ENCODE measurements at regions not wholly inside any gene's neighbourhood (a gene's known extent, or its start where the extent isn't known, plus 50 kb on each side); places are given as distances from the start of the nearest gene placed in this dataset.
A peak's percentile ranks its signal among the peaks of the same experiment; 100 is the strongest.

DNA sequence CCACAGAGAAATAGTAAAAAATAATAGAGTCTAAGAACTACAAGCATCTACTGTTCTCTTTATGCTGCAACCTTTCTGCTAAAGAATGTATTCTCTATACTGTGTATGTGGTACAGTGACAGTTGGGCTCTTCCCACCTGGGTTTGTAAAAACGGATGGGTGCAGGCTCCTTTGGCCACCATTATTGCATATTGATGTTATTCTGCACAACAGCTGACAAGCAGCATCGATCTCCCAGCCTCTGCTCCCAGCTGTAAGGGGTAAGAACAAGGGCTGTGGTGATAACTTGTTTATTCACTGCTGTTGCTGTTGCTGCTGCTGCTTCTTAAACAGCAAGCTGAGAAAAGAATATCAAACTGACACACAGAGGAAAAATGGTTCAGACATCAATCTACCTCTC is 56.1 kb downstream of the KCNRG start:
- no peaks in the 10 kb centered on the region for H3K27me3 Mint-ChIP-seq
- H3K9me3 Mint-ChIP-seq: no peaks in the 10 kb centered on the region
- peaks cover 52% of the 10 kb centered on the region for H3K4me1 Mint-ChIP-seq
- ChIA-PET POLR2A (no interaction called here), CTCF (interaction anchor here (1.5 kb wide), 1 partner anchor 11 kb away, joined by 4 read pairs; no protein-coding TSS in a partner anchor)
- no peak overlapping the region for H3K4me3 Mint-ChIP-seq
- no peak for DNase-seq
- peaks cover 52% of the 10 kb centered on the region for H3K36me3 Mint-ChIP-seq (ENCODE audit: low read depth)
- peak overlapping the region; percentile 42 for H3K27ac Mint-ChIP-seq

DNA sequence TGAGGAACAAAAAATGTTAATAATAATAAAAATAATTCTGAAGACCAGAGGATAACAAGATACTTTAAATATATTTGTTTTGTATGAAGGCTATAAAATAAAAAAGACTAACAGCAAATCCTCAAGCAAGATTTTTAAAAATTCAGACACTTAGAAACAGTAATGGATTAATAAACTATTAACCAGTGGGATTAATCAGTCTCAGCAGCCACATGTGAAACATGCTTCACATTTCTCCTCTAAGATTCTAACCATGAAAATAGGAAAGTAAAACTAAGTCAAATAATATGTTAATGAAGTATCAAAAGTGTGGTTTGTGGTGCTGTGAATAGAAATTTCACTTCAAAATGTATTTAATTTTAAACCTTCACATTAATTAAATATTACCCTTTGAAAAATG is 57.4 kb downstream of the KCNRG start:
- Mint-ChIP-seq H3K27ac (no peak overlapping the region), H3K27me3 (no peaks in the 10 kb centered on the region), H3K4me3 (no peak overlapping the region), H3K9me3 (no peaks in the 10 kb centered on the region), H3K4me1 (peaks cover 59% of the 10 kb centered on the region), H3K36me3 (ENCODE audit: low read depth) (peaks cover 42% of the 10 kb centered on the region)
- no peak for DNase-seq
- CTCF ChIA-PET: no interaction called here
- POLR2A ChIA-PET: no interaction called here

DNA sequence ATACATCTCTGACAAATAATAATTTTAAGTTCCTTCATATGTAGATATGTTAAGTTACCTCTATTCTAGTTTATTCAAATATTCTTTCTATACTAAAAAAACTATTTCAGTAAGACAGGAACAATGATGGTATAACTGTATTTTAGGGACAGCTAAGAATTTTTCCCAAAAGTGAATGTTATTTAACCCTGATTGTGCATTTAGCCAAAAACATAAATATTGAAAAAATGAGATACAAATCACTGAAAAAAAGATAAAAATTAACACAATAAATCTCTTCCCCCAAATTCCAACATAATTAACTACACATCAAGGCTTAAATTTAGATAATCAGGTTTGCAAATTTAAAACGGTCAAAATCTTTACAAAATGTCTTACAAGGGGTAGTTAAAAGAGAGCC is 58.1 kb downstream of the KCNRG start:
- H3K36me3 Mint-ChIP-seq (ENCODE audit: low read depth): peaks cover 38% of the 10 kb centered on the region
- ChIA-PET CTCF (interaction anchor here (1.3 kb wide), 1 partner anchor 76 kb away, joined by 3 read pairs; the partner anchor contains the start of gene TRIM13), POLR2A (no interaction called here)
- H3K4me1 Mint-ChIP-seq: peaks cover 60% of the 10 kb centered on the region
- no peaks in the 10 kb centered on the region for H3K9me3 Mint-ChIP-seq
- DNase-seq: no peak
- no peak overlapping the region for H3K4me3 Mint-ChIP-seq
- no peaks in the 10 kb centered on the region for H3K27me3 Mint-ChIP-seq
- peak overlapping the region; percentile 20 for H3K27ac Mint-ChIP-seq

DNA sequence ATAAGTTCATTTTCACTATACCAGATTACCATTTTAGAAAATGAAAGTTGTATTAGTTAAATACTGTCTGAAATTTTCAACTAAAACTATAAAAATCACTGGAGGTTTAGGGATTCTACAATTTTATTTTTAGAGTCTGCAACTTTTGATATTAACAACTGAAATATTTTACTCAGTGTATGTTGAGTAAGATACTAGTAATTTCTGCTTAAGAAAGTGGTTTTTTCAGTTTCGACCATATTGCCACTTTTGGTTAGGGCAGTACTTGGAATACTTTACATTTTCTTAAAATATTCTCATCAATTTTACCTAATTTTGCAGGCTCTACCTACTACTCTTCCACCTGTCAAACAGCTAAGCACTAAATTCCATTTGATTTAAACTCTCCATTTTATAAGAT is 59.6 kb downstream of the KCNRG start:
- no peak for DNase-seq
- Mint-ChIP-seq H3K27ac (no peak overlapping the region), H3K4me3 (no peak overlapping the region), H3K27me3 (no peaks in the 10 kb centered on the region), H3K4me1 (peaks cover 56% of the 10 kb centered on the region), H3K36me3 (ENCODE audit: low read depth) (peaks cover 40% of the 10 kb centered on the region), H3K9me3 (no peaks in the 10 kb centered on the region)
- ChIA-PET CTCF (no interaction called here), POLR2A (no interaction called here)

DNA sequence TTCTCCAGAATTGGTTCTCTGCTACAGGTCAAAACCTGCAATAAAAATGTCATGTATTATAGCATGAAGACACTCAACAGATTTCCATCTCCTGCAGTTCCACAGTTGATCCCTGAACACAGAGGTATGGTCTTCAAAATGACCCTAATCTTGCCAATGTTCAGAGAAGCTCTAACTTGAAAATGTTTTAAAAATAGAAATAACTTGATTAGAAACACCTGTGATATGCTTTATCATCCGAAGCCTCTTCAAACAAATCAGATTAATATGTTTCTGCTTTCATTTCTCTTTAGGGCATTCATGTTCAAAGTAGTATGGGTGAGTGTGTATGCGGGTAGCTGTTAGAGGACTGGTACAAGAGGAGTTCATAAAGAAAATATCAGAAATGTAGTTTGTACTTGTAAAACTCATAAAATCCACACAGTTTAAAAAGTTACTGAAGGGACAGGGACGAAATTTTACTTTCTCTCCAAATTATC is 60.4 kb downstream of the KCNRG start:
- H3K9me3 Mint-ChIP-seq: no peaks in the 10 kb centered on the region
- ChIA-PET CTCF (no interaction called here), POLR2A (no interaction called here)
- peaks cover 46% of the 10 kb centered on the region for H3K36me3 Mint-ChIP-seq (ENCODE audit: low read depth)
- no peak overlapping the region for H3K4me3 Mint-ChIP-seq
- no peaks in the 10 kb centered on the region for H3K27me3 Mint-ChIP-seq
- H3K27ac Mint-ChIP-seq: no peak overlapping the region
- DNase-seq: no peak
- peaks cover 56% of the 10 kb centered on the region for H3K4me1 Mint-ChIP-seq

DNA sequence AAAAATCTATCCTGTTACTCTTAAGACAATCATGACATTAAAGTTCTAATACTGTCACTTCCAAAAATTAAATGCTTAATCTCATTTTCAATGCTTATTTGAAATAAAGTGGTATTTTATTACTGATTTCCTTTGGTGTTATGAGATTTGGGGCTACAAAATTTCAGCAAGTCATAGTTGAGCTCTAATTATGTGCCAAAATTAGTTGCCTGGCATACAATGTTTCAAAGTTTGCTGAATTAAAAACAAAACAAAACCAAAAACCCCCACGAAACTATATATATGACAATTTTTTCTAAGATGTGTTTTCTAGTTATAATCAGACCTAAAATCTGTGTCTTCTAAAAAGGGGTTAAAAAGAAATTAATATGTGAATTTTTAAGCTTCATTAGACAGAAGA is 62.2 kb downstream of the KCNRG start:
- no peak for DNase-seq
- Mint-ChIP-seq H3K4me1 (peaks cover 44% of the 10 kb centered on the region), H3K9me3 (no peaks in the 10 kb centered on the region), H3K4me3 (no peak overlapping the region), H3K27ac (no peak overlapping the region), H3K27me3 (no peaks in the 10 kb centered on the region), H3K36me3 (ENCODE audit: low read depth) (peaks cover 41% of the 10 kb centered on the region)
- ChIA-PET POLR2A (no interaction called here), CTCF (interaction anchor here (2.8 to 4.2 kb wide), 2 partner anchors 48 to 80 kb away, joined by 9 to 16 read pairs; partner anchors contain the start of gene TRIM13)

DNA sequence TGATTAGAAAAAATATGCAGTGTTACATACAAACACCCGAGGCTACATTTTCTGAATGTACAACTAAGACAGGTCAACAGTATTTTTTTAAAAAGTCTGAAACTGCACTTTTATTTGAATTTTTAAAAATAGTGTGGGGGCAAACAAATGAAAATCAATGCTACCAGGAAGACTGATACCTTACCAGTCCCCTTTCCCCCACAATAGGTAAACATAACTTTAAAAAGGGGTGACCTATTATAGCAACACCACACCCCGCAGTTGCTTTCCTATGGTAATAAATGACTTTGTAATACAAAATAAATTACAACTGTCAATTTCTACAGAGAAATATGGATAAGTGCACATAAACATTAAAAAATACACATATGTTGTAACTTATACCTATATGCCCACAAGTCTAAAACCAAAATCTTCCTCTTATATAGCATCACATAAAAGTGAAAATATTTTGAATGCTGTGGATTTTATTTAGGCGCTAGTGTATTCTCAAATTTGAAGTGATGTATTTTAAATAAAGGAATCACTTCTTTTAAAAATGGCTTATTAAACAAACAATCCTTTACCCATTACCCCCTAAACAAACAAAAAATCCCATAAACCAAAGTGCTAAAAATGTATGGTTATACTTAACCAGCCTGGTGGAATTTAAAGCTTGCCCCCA is 63.1 kb downstream of the KCNRG start:
- ChIA-PET CTCF (interaction anchor here (0.6 to 4.2 kb wide), 4 partner anchors 13 to 81 kb away, joined by 3 to 16 read pairs (median 6); partner anchors contain the start of gene TRIM13), POLR2A (interaction anchor here (0.9 kb wide), 1 partner anchor 81 kb away, joined by 3 read pairs; no protein-coding TSS in a partner anchor)
- Mint-ChIP-seq H3K4me3 (peak overlapping the region; percentile 99), H3K27ac (peak overlapping the region; percentile 22), H3K9me3 (no peaks in the 10 kb centered on the region), H3K4me1 (peaks cover 44% of the 10 kb centered on the region), H3K36me3 (ENCODE audit: low read depth) (peaks cover 42% of the 10 kb centered on the region), H3K27me3 (no peaks in the 10 kb centered on the region)
- DNase-seq: no peak

DNA sequence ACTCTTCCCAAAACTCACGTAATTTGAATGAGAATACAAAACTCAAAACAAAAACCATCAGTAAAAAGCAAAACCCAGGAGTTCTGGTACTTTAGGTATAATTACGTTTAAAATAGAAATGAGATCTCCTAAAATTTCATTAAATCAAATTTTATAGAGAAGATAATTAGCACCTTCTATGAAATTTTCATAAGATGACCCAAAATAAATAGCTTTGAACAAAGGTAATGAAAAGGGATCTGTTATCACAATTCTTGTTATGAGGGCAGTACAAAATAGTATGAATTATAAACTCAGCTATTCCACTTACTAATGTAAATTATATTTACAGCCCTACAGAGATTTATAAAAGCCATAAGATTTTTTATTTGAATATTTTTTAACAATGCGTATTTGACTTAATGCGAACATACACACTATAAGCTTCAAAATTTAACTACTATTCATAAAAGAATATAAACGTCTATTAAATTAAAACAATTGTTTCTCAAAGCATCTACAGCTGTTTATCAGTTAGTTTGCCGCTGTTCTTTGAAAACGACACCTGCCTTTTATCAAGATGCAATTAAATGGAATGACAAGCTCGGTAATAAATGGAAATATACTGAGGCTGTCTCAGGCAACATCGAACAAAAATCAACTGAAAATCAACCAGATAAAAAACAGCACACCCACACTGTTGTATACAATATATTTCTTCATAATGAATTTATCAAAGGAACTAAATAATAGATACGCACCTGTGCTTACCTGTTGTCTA is 63.8 kb downstream of the KCNRG start:
- Mint-ChIP-seq H3K9me3 (no peaks in the 10 kb centered on the region), H3K4me1 (peaks cover 46% of the 10 kb centered on the region), H3K27ac (peak overlapping the region; percentile 100), H3K4me3 (peak overlapping the region; percentile 99), H3K36me3 (ENCODE audit: low read depth) (peaks cover 44% of the 10 kb centered on the region), H3K27me3 (no peaks in the 10 kb centered on the region)
- POLR2A ChIA-PET: interaction anchor here (0.9 to 1.5 kb wide), 2 partner anchors 82 kb away, joined by 3 to 8 read pairs; partner anchors contain the start of gene TRIM13
- DNase-seq: no peak
- CTCF ChIA-PET: interaction anchor here (0.6 to 4.2 kb wide), 6 partner anchors 10 to 82 kb away, joined by 3 to 16 read pairs (median 4); partner anchors contain the start of gene TRIM13

DNA sequence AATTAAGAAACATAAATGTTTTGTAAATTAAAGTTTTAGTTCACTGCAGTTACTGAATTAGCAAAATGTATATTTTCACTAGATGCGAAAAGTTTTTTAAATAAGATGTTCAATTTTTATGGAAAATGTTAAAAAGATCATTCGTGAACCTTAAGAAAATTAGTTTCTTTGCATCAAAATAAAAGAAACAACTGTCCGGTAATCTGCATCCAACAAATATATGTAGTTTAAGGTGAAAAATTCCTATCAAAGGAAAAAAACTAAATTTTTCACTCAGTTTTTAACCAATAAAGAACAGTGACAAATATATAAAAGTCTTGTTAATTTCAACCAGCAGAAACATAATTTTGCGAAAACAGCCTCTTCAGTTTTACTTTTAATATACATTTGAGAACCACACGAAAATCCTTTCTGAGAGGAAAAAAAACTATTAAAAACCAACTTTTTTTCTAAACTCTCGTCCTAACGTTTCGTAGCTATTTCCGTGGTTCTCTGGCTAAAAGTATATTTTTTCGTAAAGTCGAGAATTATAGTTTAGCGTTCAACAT is 64.5 kb downstream of the KCNRG start:
- CTCF ChIA-PET: interaction anchor here (0.6 to 4.2 kb wide), 4 partner anchors 14 to 832 kb away, joined by 3 to 16 read pairs (median 8); partner anchors contain the start of gene TRIM13
- no peaks in the 10 kb centered on the region for H3K27me3 Mint-ChIP-seq
- POLR2A ChIA-PET: interaction anchor here (0.6 to 1.5 kb wide), 5 partner anchors 45 to 832 kb away, joined by 3 to 8 read pairs (median 3); partner anchors contain the start of gene TRIM13
- H3K4me3 Mint-ChIP-seq: peak overlapping the region; percentile 99
- H3K4me1 Mint-ChIP-seq: peaks cover 49% of the 10 kb centered on the region
- no peak for DNase-seq
- H3K36me3 Mint-ChIP-seq (ENCODE audit: low read depth): peaks cover 46% of the 10 kb centered on the region
- H3K9me3 Mint-ChIP-seq: no peaks in the 10 kb centered on the region
- peak overlapping the region; percentile 100 for H3K27ac Mint-ChIP-seq

DNA sequence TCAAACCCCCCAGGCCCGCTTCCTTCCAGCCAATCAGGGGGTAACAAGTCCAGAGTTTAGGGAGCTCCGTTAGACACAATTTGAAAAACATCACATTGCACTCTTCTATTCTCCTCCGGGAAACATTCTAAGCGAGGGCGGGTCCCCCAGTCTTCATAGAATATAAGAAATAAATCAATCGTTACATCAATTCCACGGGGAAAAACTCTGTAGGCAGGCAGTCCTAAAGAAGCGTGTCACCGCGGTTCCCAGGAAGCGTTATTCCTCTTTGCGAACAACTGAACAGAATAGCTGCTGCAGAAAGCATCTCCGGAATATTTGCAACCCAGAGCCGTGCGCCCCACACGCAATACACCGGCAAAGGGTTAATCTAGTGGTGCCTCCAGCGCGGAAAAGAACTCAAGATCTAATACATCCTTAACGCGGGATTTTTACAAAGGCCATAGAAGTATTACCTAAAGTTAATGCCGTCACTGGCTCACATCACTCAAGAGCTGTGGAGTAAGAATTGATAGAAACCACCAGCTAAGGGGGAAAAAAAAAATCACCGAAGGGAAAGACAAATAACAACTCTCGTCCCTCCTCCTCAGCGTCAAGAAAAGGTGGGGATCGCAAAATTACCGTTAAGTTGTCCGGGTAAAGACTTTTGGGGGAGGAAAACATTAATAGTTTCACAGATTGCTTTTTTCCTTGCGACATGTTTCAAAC is 65.1 kb downstream of the KCNRG start:
- DNase-seq: peak; percentile 53
- Mint-ChIP-seq H3K36me3 (ENCODE audit: low read depth) (peaks cover 47% of the 10 kb centered on the region), H3K4me1 (peaks cover 51% of the 10 kb centered on the region), H3K4me3 (peak overlapping the region; percentile 99), H3K9me3 (no peaks in the 10 kb centered on the region), H3K27ac (peak overlapping the region; percentile 100), H3K27me3 (no peaks in the 10 kb centered on the region)
- ChIA-PET POLR2A (interaction anchor here (0.6 to 2.2 kb wide), 10 partner anchors 13 to 1373 kb away, joined by 3 to 8 read pairs (median 4); partner anchors contain the start of genes INTS6 and TRIM13), CTCF (interaction anchor here (0.6 to 4.2 kb wide), 6 partner anchors 20 to 1059 kb away, joined by 3 to 16 read pairs (median 4); partner anchors contain the start of gene TRIM13)

DNA sequence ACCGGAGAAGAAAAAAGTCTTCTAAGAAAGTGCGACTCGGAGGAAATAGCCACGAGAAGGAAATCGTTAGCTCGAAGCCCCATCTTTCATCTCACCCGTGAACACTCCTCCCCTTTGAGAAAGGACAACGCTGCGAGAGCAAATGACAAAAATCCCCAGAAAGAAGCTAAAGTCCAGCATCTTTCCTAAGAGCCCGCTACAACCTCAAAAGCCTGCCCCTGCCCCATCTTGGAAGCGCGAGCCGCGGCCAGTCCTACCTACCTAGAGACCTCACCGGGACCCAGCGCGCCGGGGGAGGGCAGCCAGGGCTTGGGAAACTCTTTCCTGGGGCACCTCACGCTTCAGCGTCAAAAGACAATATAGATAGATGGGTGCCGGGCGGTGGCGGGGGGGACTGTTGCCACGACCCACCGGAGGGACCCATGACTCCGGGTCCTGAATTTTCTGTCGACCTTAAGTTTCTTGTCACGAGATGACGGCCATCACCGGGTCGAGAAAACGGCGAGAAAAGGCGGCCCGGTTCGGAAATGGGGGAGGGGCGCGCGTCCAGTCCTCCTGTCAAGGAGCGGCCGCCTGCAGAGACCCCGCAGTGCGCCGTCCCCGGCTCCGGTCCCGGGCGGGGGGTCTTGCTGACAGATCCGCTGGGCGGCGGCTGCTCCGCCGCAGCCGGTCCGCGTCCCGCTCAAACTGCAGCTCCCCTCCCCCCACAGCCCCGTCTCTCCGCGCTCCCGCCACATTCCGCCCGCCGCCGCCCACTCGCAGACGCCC is 65.9 kb downstream of the KCNRG start:
- no peaks in the 10 kb centered on the region for H3K9me3 Mint-ChIP-seq
- peak overlapping the region; percentile 99 for H3K4me3 Mint-ChIP-seq
- peaks cover 45% of the 10 kb centered on the region for H3K4me1 Mint-ChIP-seq
- H3K27ac Mint-ChIP-seq: peak overlapping the region; percentile 100
- DNase-seq: peak; percentile 61
- ChIA-PET POLR2A (interaction anchor here (0.6 to 2.2 kb wide), 11 partner anchors 13 to 1372 kb away, joined by 3 to 8 read pairs (median 3); partner anchors contain the start of genes INTS6 and TRIM13), CTCF (interaction anchor here (0.7 to 4.2 kb wide), 7 partner anchors 21 to 1060 kb away, joined by 3 to 16 read pairs (median 3); partner anchors contain the start of gene TRIM13)
- no peaks in the 10 kb centered on the region for H3K27me3 Mint-ChIP-seq
- H3K36me3 Mint-ChIP-seq (ENCODE audit: low read depth): peaks cover 40% of the 10 kb centered on the region
